ENCODE measurements at regions not wholly inside any gene's neighbourhood (a gene's known extent, or its start where the extent isn't known, plus 50 kb on each side); places are given as distances from the start of the nearest gene placed in this dataset.

DNA sequence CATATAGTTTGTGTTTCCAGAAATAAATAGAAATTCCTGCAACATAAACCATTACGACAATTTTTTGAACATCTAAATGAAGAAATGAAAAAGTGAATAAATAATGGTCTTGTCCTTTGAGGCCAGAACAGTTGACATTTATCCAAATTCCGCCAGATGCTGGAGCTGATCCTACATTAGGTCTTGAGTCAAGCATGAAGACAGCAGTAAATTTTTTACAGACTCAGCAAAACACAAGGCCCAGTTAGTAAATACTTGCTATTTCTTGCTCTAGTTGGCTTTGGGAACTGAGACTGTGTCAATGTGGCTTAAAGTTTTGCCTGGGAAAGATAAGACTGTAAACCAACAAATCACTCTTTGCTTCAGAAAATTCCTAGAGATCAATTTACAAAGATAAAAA lies 540.1 kb upstream of the RGS18 start:
- Mint-ChIP-seq H3K4me1 (no peaks in the 10 kb centered on the region), H3K27ac (no peak overlapping the region), H3K36me3 (no peaks in the 10 kb centered on the region), H3K4me3 (no peak overlapping the region), H3K27me3 (no peaks in the 10 kb centered on the region), H3K9me3 (peaks cover 0 to 13% (median 5%) of the 10 kb centered on the region in 9 donors)
- POLR2A ChIA-PET, result no interaction called here
- ATAC-seq, result no peak
- DNase-seq, result no peak

DNA sequence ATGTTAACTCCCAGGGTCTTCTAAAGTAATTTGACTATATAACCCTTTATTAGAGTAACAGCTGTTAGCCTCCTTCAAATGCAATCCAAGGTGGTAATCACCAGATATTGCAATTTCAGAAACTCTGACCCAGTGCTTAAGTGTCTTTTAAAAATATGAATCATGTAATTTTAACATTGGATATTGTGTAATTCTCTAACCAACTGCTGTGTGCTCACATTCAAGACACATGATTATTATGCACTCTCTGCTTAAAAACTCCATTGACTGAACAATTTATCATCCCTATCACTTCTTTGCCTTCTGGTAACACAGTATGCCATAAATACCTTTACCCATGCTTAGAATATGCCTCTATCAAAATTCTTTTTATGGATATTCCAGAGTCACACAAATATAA lies 537.4 kb upstream of the RGS18 start:
- Mint-ChIP-seq H3K27me3 (no peaks in the 10 kb centered on the region), H3K4me3 (no peak overlapping the region), H3K36me3 (no peaks in the 10 kb centered on the region), H3K27ac (no peak overlapping the region), H3K9me3 (peaks cover 0 to 8% (median 1%) of the 10 kb centered on the region in 9 donors), H3K4me1 (no peaks in the 10 kb centered on the region)
- DNase-seq (no peak), ATAC-seq (no peak)
- POLR2A ChIA-PET, result no interaction called here

DNA sequence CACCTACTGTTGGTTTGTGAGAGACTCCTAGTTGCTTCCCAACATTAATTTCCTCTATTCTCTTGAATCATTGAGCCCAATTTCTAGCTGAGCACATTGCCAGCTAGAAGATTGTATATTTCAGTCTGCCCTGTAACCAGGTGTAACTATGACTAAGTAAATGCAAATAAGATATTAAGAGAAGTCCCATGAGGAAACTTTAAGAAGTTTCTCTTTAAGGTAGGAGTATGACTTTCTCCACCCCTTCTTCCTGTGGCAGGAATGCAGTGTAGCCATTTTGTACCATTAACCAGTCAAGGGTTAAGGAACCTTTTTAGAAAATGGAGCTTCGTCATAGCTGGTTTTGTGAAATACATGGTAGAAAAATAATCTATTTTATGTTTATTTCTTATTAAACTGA lies 534.2 kb upstream of the RGS18 start:
- ATAC-seq (no peak), DNase-seq (no peak)
- H3K4me1 Mint-ChIP-seq, result no peaks in the 10 kb centered on the region
- H3K27me3 Mint-ChIP-seq, result no peaks in the 10 kb centered on the region
- POLR2A ChIA-PET, result no interaction called here
- no peaks in the 10 kb centered on the region for H3K36me3 Mint-ChIP-seq
- no peak overlapping the region for H3K27ac Mint-ChIP-seq
- peaks cover 0 to 7% (median 0%) of the 10 kb centered on the region in 9 donors for H3K9me3 Mint-ChIP-seq
- no peak overlapping the region for H3K4me3 Mint-ChIP-seq

DNA sequence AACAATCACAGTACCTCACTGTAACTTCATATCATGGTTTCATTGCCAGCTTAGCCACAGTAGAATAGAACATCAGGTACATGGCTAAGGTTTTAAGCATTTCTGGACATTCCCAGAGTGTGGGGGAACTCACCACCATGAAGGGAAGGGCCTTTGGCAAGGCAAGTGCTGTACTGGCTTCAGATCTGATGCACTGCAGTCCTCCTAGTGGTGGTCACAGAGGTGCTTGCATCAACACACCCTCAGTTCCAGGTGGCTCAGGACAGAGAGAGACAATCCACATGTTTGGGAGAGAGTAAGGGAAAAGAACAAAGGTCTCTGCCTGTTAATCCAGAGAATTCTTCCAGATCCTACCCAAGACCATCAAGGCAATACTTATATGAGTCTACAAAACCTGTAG lies 528.4 kb upstream of the RGS18 start:
- ATAC-seq (no peak), DNase-seq (no peak)
- POLR2A ChIA-PET, result no interaction called here
- H3K27ac Mint-ChIP-seq, result no peak overlapping the region
- peaks cover 1 to 43% (median 13%) of the 10 kb centered on the region in 9 donors for H3K9me3 Mint-ChIP-seq
- no peaks in the 10 kb centered on the region for H3K27me3 Mint-ChIP-seq
- no peak overlapping the region for H3K4me3 Mint-ChIP-seq
- H3K36me3 Mint-ChIP-seq, result peaks cover 0 to 4% (median 0%) of the 10 kb centered on the region in 3 donors
- no peaks in the 10 kb centered on the region for H3K4me1 Mint-ChIP-seq

DNA sequence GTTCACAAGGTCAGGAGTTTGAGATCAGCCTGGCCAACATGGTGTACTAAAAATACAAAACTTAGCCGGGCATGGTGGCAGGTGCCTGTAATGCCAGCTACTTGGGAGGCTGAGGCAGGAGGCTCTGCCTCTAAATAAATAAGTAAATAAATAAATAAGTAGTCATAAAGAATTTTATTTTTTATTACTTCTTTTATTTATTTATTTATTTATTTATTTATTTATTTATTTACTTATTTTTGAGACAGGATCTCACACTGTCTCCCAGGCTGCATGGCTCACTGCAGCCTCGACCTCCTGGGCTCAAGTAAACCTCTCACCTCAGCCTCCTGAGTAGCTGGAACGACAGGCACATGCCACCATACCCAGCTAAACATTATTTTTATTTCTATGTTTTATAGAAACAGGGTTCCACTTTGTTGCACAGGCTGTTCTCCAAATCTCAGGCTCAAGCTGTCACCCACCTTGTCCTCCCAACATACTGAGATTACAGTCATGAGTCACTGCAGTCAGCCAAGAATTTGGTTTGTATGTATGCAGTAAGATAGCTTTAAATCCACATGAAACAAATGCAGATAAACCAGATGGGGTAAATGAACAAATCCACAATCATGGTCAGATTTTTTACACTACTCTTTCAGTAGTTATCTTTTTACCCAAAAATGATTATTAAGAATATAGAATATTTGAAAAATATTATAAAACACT lies 523.3 kb upstream of the RGS18 start:
- DNase-seq, result no peak
- ATAC-seq, result no peak
- no peaks in the 10 kb centered on the region for H3K27me3 Mint-ChIP-seq
- no peak overlapping the region for H3K27ac Mint-ChIP-seq
- no peaks in the 10 kb centered on the region for H3K4me1 Mint-ChIP-seq
- POLR2A ChIA-PET, result no interaction called here
- H3K9me3 Mint-ChIP-seq, result peaks cover 1 to 43% (median 14%) of the 10 kb centered on the region in 9 donors
- H3K4me3 Mint-ChIP-seq, result no peak overlapping the region
- H3K36me3 Mint-ChIP-seq, result peaks cover 0 to 3% (median 0%) of the 10 kb centered on the region in 3 donors

DNA sequence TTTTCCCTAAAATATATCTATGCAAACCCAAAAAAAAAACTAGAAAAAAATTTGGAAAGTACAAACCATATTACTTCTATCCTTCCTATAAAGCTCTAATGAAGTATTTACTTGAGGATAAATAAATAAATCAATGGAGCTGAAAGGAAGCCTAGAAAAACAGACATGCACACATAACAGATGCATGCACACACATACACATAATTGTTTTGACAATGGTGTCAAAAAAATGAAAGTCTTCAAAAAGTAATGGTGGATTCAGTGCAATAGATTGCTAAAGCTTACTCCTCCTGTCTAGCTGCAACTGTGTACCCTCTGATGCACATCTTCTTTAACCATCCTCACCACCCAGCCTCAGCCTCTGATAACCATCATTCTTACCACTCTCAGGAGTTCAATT lies 521.9 kb upstream of the RGS18 start:
- H3K4me1 Mint-ChIP-seq, result no peaks in the 10 kb centered on the region
- ATAC-seq, result no peak
- DNase-seq, result no peak
- H3K4me3 Mint-ChIP-seq, result no peak overlapping the region
- POLR2A ChIA-PET, result no interaction called here
- peaks cover 0 to 31% (median 9%) of the 10 kb centered on the region in 9 donors for H3K9me3 Mint-ChIP-seq
- H3K27ac Mint-ChIP-seq, result no peak overlapping the region
- no peaks in the 10 kb centered on the region for H3K27me3 Mint-ChIP-seq
- no peaks in the 10 kb centered on the region for H3K36me3 Mint-ChIP-seq

DNA sequence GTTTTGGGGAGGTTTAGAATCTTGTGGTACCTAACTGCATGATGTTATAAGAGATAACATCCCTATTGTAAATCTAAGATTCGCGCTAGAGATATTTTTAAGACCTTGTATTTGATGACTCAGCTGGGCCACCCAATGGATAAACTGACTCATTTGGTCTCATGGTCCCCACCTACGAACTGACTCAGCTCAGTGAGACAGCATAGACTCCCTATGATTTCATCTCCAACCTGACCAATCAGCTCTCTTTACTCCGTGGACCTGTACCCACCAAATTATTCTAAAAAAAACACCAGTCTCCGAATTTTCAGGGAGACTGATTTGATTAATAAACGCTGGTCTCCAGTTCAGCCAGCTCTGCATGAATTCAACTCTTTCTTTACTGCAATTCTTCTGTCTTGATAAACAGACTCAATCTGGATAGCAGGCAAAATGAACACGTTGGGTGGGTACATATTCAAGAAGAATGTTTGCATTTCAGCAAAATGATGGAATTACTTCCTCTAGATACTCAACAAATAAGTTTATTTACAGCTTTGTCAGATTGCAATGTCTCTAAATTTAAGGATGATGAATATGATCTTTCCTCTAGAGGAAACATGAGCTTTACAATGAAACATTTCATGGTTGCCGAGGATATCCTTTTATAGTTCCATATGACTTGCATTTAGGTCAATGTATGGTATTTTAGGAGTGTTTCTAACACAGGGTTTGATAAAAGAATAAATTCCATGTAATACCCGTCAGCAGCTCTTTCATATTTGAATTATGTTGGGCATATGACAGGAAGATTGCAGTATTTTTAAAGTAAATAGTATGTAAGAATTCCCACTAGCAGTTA lies 516.6 kb upstream of the RGS18 start:
- no peak overlapping the region for H3K4me3 Mint-ChIP-seq
- H3K9me3 Mint-ChIP-seq, result peaks cover 0 to 14% (median 4%) of the 10 kb centered on the region in 9 donors
- no peak overlapping the region for H3K27ac Mint-ChIP-seq
- no peak for ATAC-seq
- POLR2A ChIA-PET, result no interaction called here
- H3K4me1 Mint-ChIP-seq, result no peaks in the 10 kb centered on the region
- H3K27me3 Mint-ChIP-seq, result no peaks in the 10 kb centered on the region
- no peaks in the 10 kb centered on the region for H3K36me3 Mint-ChIP-seq
- DNase-seq, result no peak

DNA sequence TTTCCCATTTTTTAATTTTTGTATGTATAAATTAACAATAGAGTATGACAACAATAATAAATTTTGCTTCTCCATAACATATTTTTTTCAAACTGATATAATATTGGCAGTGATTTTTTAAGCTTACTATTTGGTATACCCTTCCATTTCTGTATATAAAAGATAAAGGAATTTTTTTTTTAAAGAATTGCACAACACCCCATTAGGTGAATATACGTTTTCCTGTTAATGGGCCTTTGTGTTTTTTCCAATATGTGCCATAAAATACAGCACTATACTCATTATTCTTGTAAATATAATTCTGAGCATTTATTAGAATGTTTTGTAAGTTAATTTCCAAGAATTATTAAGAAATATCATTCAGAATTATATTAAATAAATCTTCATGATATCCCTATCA lies 515.2 kb upstream of the RGS18 start:
- Mint-ChIP-seq H3K27ac (no peak overlapping the region), H3K36me3 (no peaks in the 10 kb centered on the region), H3K27me3 (no peaks in the 10 kb centered on the region), H3K9me3 (peaks cover 0 to 14% (median 2%) of the 10 kb centered on the region in 9 donors), H3K4me3 (no peak overlapping the region), H3K4me1 (no peaks in the 10 kb centered on the region)
- ATAC-seq, result no peak
- POLR2A ChIA-PET, result no interaction called here
- no peak for DNase-seq

DNA sequence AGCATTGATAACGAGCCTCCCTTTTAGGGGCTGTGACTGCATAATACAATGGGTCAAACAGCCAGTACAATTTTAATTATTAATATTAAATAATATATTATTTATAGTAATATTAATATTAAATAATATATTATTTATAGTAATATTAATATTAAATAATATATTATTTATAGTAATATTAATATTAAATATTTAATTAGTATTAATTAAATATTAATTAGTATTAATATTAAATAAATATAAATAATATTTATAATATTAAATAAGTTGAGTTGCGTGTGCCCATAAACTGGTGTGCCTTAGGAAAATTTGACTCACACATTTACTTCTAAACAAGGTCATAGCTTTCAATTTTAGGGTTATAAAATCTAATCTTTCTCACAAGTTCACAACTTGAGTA lies 509.3 kb upstream of the RGS18 start:
- no peaks in the 10 kb centered on the region for H3K4me1 Mint-ChIP-seq
- ATAC-seq (no peak), DNase-seq (no peak)
- H3K27me3 Mint-ChIP-seq, result no peaks in the 10 kb centered on the region
- no peaks in the 10 kb centered on the region for H3K36me3 Mint-ChIP-seq
- no peak overlapping the region for H3K4me3 Mint-ChIP-seq
- no peak overlapping the region for H3K27ac Mint-ChIP-seq
- POLR2A ChIA-PET, result no interaction called here
- peaks cover 0 to 21% (median 6%) of the 10 kb centered on the region in 9 donors for H3K9me3 Mint-ChIP-seq

DNA sequence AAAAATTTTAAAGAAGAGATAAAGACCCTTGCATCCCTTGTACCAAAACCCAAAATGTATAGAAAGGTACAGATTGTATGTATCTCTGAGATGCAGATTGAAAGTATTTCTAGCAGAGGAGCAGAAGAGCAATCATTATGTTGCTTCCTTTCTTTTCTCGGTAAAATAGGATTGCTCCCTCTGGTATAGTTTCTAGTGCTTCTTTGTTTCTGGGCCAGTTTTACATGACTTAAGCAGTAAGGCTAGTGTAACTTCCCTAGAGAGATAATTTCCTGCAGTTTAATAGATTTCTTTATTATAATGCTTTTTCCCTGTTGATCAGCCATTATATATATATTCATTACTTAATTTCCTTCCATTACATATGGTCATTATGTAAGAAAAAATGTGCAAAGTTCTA lies 496.2 kb upstream of the RGS18 start:
- POLR2A ChIA-PET, result no interaction called here
- Mint-ChIP-seq H3K4me1 (no peaks in the 10 kb centered on the region), H3K36me3 (no peaks in the 10 kb centered on the region), H3K9me3 (peaks cover 0 to 6% (median 2%) of the 10 kb centered on the region in 9 donors), H3K4me3 (no peak overlapping the region), H3K27me3 (no peaks in the 10 kb centered on the region), H3K27ac (no peak overlapping the region)
- ATAC-seq (no peak), DNase-seq (no peak)

DNA sequence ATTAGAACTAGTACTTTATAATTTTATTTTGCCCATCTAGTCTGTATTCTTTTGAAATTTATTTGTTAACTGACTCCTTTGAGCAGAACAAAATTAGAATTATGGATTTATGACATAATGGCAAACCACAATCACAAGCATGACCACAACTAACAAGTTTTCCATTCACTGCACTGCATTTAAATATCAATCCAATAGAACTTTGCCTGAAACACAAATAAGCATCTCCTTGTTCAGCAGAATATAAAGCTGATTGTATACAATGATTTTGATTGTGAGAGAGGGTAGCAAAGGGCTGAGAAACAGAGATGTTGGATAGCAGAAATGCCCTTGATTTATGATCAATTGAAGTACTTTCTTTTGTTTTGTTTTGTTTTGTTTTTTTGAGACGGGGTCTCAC lies 495.5 kb upstream of the RGS18 start:
- POLR2A ChIA-PET, result no interaction called here
- ATAC-seq, result no peak

DNA sequence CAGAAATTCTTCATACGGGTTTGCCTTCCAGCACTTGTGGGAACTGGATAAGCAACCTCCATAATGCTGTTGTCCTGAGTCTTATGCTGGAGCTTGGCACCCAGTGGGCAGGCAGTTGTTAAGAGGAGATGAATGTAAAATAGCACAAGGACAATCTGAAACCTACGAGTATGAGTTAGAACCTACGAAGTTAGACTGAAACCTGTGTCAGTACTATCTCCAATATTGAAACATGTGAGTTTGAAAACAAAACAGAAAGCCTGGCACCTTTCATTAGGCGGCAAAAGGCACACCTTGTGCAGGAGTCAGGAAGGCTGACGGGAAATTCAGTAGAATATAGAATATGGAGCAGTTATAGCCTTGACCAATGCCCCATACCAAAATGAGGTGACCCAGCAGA lies 489.7 kb upstream of the RGS18 start:
- ATAC-seq, result no peak
- Mint-ChIP-seq H3K4me1 (no peaks in the 10 kb centered on the region), H3K4me3 (no peak overlapping the region), H3K27me3 (no peaks in the 10 kb centered on the region), H3K27ac (no peak overlapping the region), H3K9me3 (peaks cover 0 to 9% (median 3%) of the 10 kb centered on the region in 9 donors), H3K36me3 (no peaks in the 10 kb centered on the region)
- DNase-seq, result no peak
- POLR2A ChIA-PET, result no interaction called here

More for the DNA sequence above, 495.5 kb upstream of the RGS18 start:
- Mint-ChIP-seq H3K27me3 (no peaks in the 10 kb centered on the region), H3K9me3 (peaks cover 0 to 6% (median 2%) of the 10 kb centered on the region in 9 donors), H3K36me3 (no peaks in the 10 kb centered on the region), H3K27ac (peak overlapping the region in 1 of 10 donors; percentile 24), H3K4me3 (no peak overlapping the region), H3K4me1 (no peaks in the 10 kb centered on the region)
- DNase-seq, result no peak

DNA sequence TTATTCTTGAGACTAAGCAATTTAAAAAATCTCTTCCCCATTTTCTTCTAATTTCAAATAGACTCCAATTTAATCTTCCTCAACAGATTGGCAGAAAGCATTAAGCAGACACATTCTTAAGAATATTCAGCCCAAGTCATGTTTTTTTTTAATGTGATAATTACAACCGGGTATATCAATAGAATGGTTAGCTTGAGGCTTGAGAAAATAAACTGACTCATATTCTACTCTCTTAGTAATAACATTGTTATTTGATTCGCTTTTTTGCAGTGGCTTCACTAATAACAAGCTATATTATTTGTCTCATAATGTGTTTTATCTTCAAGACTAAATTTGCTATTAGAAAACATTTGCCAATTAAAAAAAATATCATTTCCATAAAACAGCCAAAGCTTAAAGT lies 488.6 kb upstream of the RGS18 start:
- H3K36me3 Mint-ChIP-seq, result no peaks in the 10 kb centered on the region
- no peak overlapping the region for H3K27ac Mint-ChIP-seq
- POLR2A ChIA-PET, result no interaction called here
- H3K4me1 Mint-ChIP-seq, result no peaks in the 10 kb centered on the region
- H3K4me3 Mint-ChIP-seq, result no peak overlapping the region
- no peaks in the 10 kb centered on the region for H3K27me3 Mint-ChIP-seq
- DNase-seq, result no peak
- H3K9me3 Mint-ChIP-seq, result peaks cover 0 to 6% (median 3%) of the 10 kb centered on the region in 9 donors
- ATAC-seq, result no peak
